NT2/D1 (cell line): ENCODE measurements at regions not wholly inside any gene's neighbourhood (a gene's known extent, or its start where the extent isn't known, plus 50 kb on each side); places are given as distances from the start of the nearest gene placed in this dataset.
"Not testable (repeated sequence)": the region's sequence is repeated elsewhere in the genome, so short reads cannot be mapped to it uniquely, and the experiment has no call there.

ENCODE experiments used
- DNase-seq: peaks from one replicate; pipeline ENCODE4 v3.0.0-alpha.2; 2011; ENCODE audit warnings: low read depth, low spot score
- H3K27me3 ChIP-seq: 2 replicates; pipeline ENCODE4 v1.6.0; 2011; ENCODE audit warnings: mild to moderate bottlenecking; ENCODE audit not compliant: insufficient read length, insufficient read depth
- H3K36me3 ChIP-seq: 2 replicates; pipeline ENCODE4 v1.6.1; 2011; ENCODE audit warnings: mild to moderate bottlenecking, low read length, mixed read lengths; ENCODE audit not compliant: insufficient read depth, insufficient read length
- H3K4me1 ChIP-seq: 2 replicates; pipeline ENCODE4 v1.5.1; 2011; ENCODE audit not compliant: insufficient read depth, insufficient read length
- H3K4me3 ChIP-seq: 2 replicates; pipeline ENCODE4 v1.5.1; 2011; ENCODE audit warnings: low read depth; ENCODE audit not compliant: insufficient read length
- H3K9ac ChIP-seq: 2 replicates; pipeline ENCODE4 v1.6.0; 2011; ENCODE audit warnings: low read depth; ENCODE audit not compliant: insufficient read length
- H3K9me3 ChIP-seq: 2 replicates; pipeline ENCODE4 v1.5.1; 2011; ENCODE audit warnings: mild to moderate bottlenecking, low read length; ENCODE audit not compliant: insufficient read depth
- SUZ12 ChIP-seq: IDR thresholded peaks from 2 replicates; pipeline ENCODE4 v1.6.1; 2011; ENCODE audit not compliant: insufficient read length, insufficient read depth; ENCODE audit errors: extremely low read depth
- YY1 ChIP-seq: IDR thresholded peaks from 2 replicates; pipeline ENCODE4 v1.6.1; 2011; ENCODE audit not compliant: insufficient read length, insufficient read depth
- ZNF274 ChIP-seq: IDR thresholded peaks from 2 replicates; pipeline ENCODE4 v1.6.1; 2011; ENCODE audit warnings: mild to moderate bottlenecking, low read depth, low read length

GRCh38 chr5:28807195-28807729 lies 1768.9 kb upstream of the CDH9 start:
- Histone ChIP-seq H3K4me1 (no peaks in the 10 kb centered on the region), H3K9ac (no peak overlapping the region), H3K9me3 (no peaks in the 10 kb centered on the region), H3K4me3 (no peak overlapping the region), H3K36me3 (no peaks in the 10 kb centered on the region), H3K27me3 (no peaks in the 10 kb centered on the region)
- no peak for DNase-seq
- TF ChIP-seq YY1 (no peak), ZNF274 (no peak), SUZ12 (no peak)

DNA sequence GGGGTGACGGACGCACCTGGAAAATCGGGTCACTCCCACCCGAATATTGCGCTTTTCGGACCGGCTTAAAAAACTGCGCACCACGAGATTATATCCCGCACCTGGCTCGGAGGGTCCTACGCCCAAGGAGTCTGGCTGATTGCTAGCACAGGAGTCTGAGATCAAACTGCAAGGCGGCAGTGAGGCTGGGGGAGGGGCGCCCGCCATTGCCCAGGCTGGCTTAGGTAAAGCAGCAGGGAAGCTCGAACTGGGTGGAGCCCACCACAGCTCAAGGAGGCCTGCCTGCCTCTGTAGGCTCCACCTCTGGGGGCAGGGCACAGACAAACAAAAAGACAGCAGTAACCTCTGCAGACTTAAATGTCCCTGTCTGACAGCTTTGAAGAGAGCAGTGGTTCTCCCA lies 1760.6 kb upstream of the CDH9 start:
- not testable (repeated sequence) for H3K9me3 ChIP-seq, H3K9ac ChIP-seq, H3K4me1 ChIP-seq, DNase-seq, H3K27me3 ChIP-seq, H3K4me3 ChIP-seq, H3K36me3 ChIP-seq

DNA sequence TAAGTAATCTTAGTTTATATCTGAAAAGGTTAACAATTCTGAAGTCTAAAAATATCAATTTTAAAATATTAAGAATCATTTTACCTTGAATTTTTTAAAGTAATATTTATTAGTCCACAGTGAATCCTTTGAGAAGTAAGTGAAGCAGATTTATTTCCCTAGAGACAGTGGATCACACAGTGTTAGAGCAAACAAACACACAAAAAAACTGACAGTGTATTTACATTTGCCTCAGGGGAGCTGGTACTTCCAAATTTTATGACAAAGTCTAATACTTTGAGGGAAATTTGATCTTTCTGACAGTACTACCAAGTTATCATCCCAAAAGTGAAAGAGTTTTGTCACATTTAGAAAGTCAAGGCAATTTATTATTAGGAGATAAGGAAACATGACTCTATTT lies 1750.6 kb upstream of the CDH9 start:
- no peak for DNase-seq
- H3K4me1 ChIP-seq = no peaks in the 10 kb centered on the region
- H3K36me3 ChIP-seq = no peaks in the 10 kb centered on the region
- TF ChIP-seq YY1 = no peak
- no peak for TF ChIP-seq SUZ12
- no peak for TF ChIP-seq ZNF274
- H3K9ac ChIP-seq = no peak overlapping the region
- no peaks in the 10 kb centered on the region for H3K27me3 ChIP-seq
- H3K9me3 ChIP-seq = no peaks in the 10 kb centered on the region
- H3K4me3 ChIP-seq = no peak overlapping the region

GRCh38 chr5:28780083-28780692 lies 1741.8 kb upstream of the CDH9 start:
- no peaks in the 10 kb centered on the region for H3K36me3 ChIP-seq
- no peak for DNase-seq
- no peaks in the 10 kb centered on the region for H3K27me3 ChIP-seq
- H3K9me3 ChIP-seq = no peaks in the 10 kb centered on the region
- TF ChIP-seq SUZ12 (no peak), ZNF274 (no peak), YY1 (no peak)
- no peak overlapping the region for H3K9ac ChIP-seq
- H3K4me3 ChIP-seq = no peak overlapping the region
- H3K4me1 ChIP-seq = no peaks in the 10 kb centered on the region

GRCh38 chr5:28779161-28779754 lies 1740.9 kb upstream of the CDH9 start:
- DNase-seq = no peak
- Histone ChIP-seq H3K4me1 (no peaks in the 10 kb centered on the region), H3K36me3 (no peaks in the 10 kb centered on the region), H3K9me3 (no peaks in the 10 kb centered on the region), H3K27me3 (no peaks in the 10 kb centered on the region), H3K4me3 (no peak overlapping the region), H3K9ac (no peak overlapping the region)
- no peak for TF ChIP-seq YY1
- TF ChIP-seq ZNF274 = no peak
- TF ChIP-seq SUZ12 = no peak

GRCh38 chr5:28770307-28770706 lies 1731.9 kb upstream of the CDH9 start:
- Histone ChIP-seq H3K4me1 (no peaks in the 10 kb centered on the region), H3K36me3 (no peaks in the 10 kb centered on the region), H3K4me3 (no peak overlapping the region), H3K27me3 (no peaks in the 10 kb centered on the region), H3K9ac (no peak overlapping the region), H3K9me3 (no peaks in the 10 kb centered on the region)
- no peak for DNase-seq
- TF ChIP-seq ZNF274 (no peak), YY1 (no peak), SUZ12 (no peak)

- peak; percentile 13 for DNase-seq
- Histone ChIP-seq H3K36me3 (no peaks in the 10 kb centered on the region), H3K4me3 (no peak overlapping the region), H3K27me3 (no peaks in the 10 kb centered on the region), H3K9me3 (no peaks in the 10 kb centered on the region), H3K9ac (no peak overlapping the region), H3K4me1 (no peaks in the 10 kb centered on the region)
- TF ChIP-seq SUZ12 (no peak), ZNF274 (no peak), YY1 (no peak)
Measured at GRCh38 chr5:28766565-28767158, 1728.3 kb upstream of the CDH9 start.
